Transverse colon (tissue), 4 donors: ENCODE measurements at regions not wholly inside any gene's neighbourhood (a gene's known extent, or its start where the extent isn't known, plus 50 kb on each side); places are given as distances from the start of the nearest gene placed in this dataset.

Source experiments
- DNase-seq: peaks from one replicate; pipeline ENCODE4 v3.0.0-alpha.2; 2019
- H3K27ac ChIP-seq, 4 donors: fragments of 200-600 bp; sonication (generic); 2 replicates each; pipeline ENCODE4 v1.5.1; 2016 to 2018; ENCODE audit warnings: inconsistent platforms in 4 of 4
- H3K27me3 ChIP-seq: fragments of 200-600 bp; sonication (generic); 2 replicates; pipeline ENCODE4 v1.5.1; 2017; ENCODE audit warnings: inconsistent platforms
- H3K36me3 ChIP-seq, 4 donors: fragments of 200-600 bp; sonication (generic); 2 replicates each; pipeline ENCODE4 v1.5.1; 2017 to 2019; ENCODE audit warnings: inconsistent platforms in 4 of 4
- H3K4me1 ChIP-seq, 4 donors: fragments of 200-600 bp; sonication (generic); 2 replicates each; pipeline ENCODE4 v1.5.1; 2017 to 2020; ENCODE audit warnings: inconsistent platforms in 4 of 4
- H3K4me3 ChIP-seq, 4 donors: fragments of 200-600 bp; sonication (generic); 1 replicate in 1 of 4; 2 replicates in 3 of 4; pipeline versions ENCODE4 v1.5.1 to v1.6.1; 2017 to 2019; ENCODE audit warnings: inconsistent platforms in 4 of 4
- H3K9me3 ChIP-seq, 2 donors: fragments of 200-600 bp; sonication (generic); 2 replicates each; pipeline ENCODE4 v1.5.1; 2017 to 2019; ENCODE audit warnings: inconsistent platforms in 2 of 2
- CTCF ChIP-seq, 5 experiments: fragments of 200-600 bp in 3 of 5; fragments of 450-650 bp in 2 of 5; sonication (generic) in 3 of 5; IDR thresholded peaks; 1 replicate in 2 of 5; 2 replicates in 3 of 5; pipeline ENCODE4 v1.5.1; 2016 to 2017; ENCODE audit warnings: antibody characterized with exemption in 5 of 5, inconsistent platforms in 3 of 5, mild to moderate bottlenecking in 2 of 5, moderate library complexity in 1 of 5
- EP300 ChIP-seq: sonication (generic); formaldehyde crosslinking; IDR thresholded peaks from one replicate; pipeline ENCODE4 v1.6.1; 2017; ENCODE audit warnings: antibody characterized with exemption, low read depth
- POLR2A ChIP-seq: fragments of 450-650 bp; IDR thresholded peaks from one replicate; pipeline ENCODE4 v1.6.1; 2016; ENCODE audit warnings: antibody characterized with exemption, mild to moderate bottlenecking, moderate library complexity
- POLR2AphosphoS5 ChIP-seq, 3 donors: sonication (generic); formaldehyde crosslinking; IDR thresholded peaks; one replicate each; pipeline ENCODE4 v1.6.1; 2016; ENCODE audit warnings: antibody characterized with exemption in 3 of 3
- WGBS, 2 donors: methylation state at CpG; one replicate each; pipeline ENCODE4 v1.1.5; 2018; ENCODE audit warnings: low coverage in 1 of 2; 5-methylcytosine and 5-hydroxymethylcytosine counted together
- in situ Hi-C, 4 donors: fragments of 200-750 bp; cut with MboI; loops; one replicate each; pipeline versions ENCODE4 v1.15.0 to v1.15.1; 2017; ENCODE audit warnings: low sequenced_read_pairs in 3 of 4, low pct_ligation_motif_present in 1 of 4, low pct_unique_long_range_greater_than_20kb in 1 of 4
- intact Hi-C: fragments of 100-400 bp; cut with DNase I; formaldehyde crosslinking; loops from one replicate; pipeline ENCODE4 v1.15.1; 2023; ENCODE audit warnings: low total_unique reads

GRCh38 chr4:181013162-181013561 lies 1230.0 kb upstream of the TENM3 start:
- TF ChIP-seq EP300 = no peak
- TF ChIP-seq POLR2AphosphoS5 (IDR thresholded peaks at IDR 0.05) = no peak
- TF ChIP-seq POLR2A = no peak
- in situ Hi-C loops (no loop called here), intact Hi-C loops (no loop called here)
- Histone ChIP-seq H3K36me3 (no peaks in the 10 kb centered on the region), H3K4me3 (no peak overlapping the region), H3K4me1 (no peaks in the 10 kb centered on the region), H3K27ac (no peak overlapping the region), H3K9me3 (no peaks in the 10 kb centered on the region), H3K27me3 (no peaks in the 10 kb centered on the region)
- no peak for DNase-seq
- 70 to 82% methylated on average over 4 to 5 of the region's 5 CpGs for WGBS, 2 donors

- Histone ChIP-seq H3K4me3 (no peak overlapping the region), H3K27ac (no peak overlapping the region), H3K4me1 (no peaks in the 10 kb centered on the region), H3K27me3 (no peaks in the 10 kb centered on the region), H3K36me3 (no peaks in the 10 kb centered on the region), H3K9me3 (no peaks in the 10 kb centered on the region)
- intact Hi-C loops = no loop called here
- WGBS, 2 donors = 69 to 76% methylated on average over 2 to 5 of the region's 5 CpGs
- in situ Hi-C loops = no loop called here
- TF ChIP-seq POLR2A (no peak), POLR2AphosphoS5 (IDR thresholded peaks at IDR 0.05) (no peak), EP300 (no peak), CTCF (IDR thresholded peaks at IDR 0.05) (no peak)
- no peak for DNase-seq
Observed at GRCh38 chr4:181017038-181017437, 1226.2 kb upstream of the TENM3 start.

GRCh38 chr4:181018472-181018871 lies 1224.7 kb upstream of the TENM3 start:
- no peaks in the 10 kb centered on the region for H3K36me3 ChIP-seq
- H3K27me3 ChIP-seq = no peaks in the 10 kb centered on the region
- H3K4me3 ChIP-seq = no peak overlapping the region
- in situ Hi-C loops = no loop called here
- no peaks in the 10 kb centered on the region for H3K9me3 ChIP-seq
- WGBS, 2 donors = 42 to 48% methylated on average over 4 of the region's 4 CpGs
- intact Hi-C loops = no loop called here
- DNase-seq = no peak
- TF ChIP-seq CTCF (IDR thresholded peaks at IDR 0.05) (no peak), POLR2A (no peak), POLR2AphosphoS5 (IDR thresholded peaks at IDR 0.05) (no peak), EP300 (no peak)
- no peak overlapping the region for H3K27ac ChIP-seq
- no peaks in the 10 kb centered on the region for H3K4me1 ChIP-seq

GRCh38 chr4:181018913-181019312 lies 1224.3 kb upstream of the TENM3 start:
- intact Hi-C loops = no loop called here
- Histone ChIP-seq H3K36me3 (no peaks in the 10 kb centered on the region), H3K27me3 (no peaks in the 10 kb centered on the region), H3K4me3 (no peak overlapping the region), H3K27ac (no peak overlapping the region), H3K4me1 (no peaks in the 10 kb centered on the region), H3K9me3 (no peaks in the 10 kb centered on the region)
- in situ Hi-C loops = no loop called here
- DNase-seq = no peak
- TF ChIP-seq EP300 (no peak), CTCF (IDR thresholded peaks at IDR 0.05) (no peak), POLR2A (no peak)
- WGBS, 2 donors = 80 to 89% methylated on average over 5 of the region's 5 CpGs

- Histone ChIP-seq H3K4me1 (no peaks in the 10 kb centered on the region), H3K36me3 (no peaks in the 10 kb centered on the region), H3K9me3 (no peaks in the 10 kb centered on the region), H3K27me3 (no peaks in the 10 kb centered on the region), H3K4me3 (no peak overlapping the region), H3K27ac (no peak overlapping the region)
- DNase-seq = no peak
- in situ Hi-C loops (no loop called here), intact Hi-C loops (no loop called here)
- TF ChIP-seq POLR2AphosphoS5 (IDR thresholded peaks at IDR 0.05) (no peak), EP300 (no peak), CTCF (IDR thresholded peaks at IDR 0.05) (no peak), POLR2A (no peak)
- WGBS, 2 donors = 47 to 92% methylated on average over 2 to 3 of the region's 3 CpGs
Observed at GRCh38 chr4:181020456-181020855, 1222.7 kb upstream of the TENM3 start.
